ENCODE measurements at regions not wholly inside any gene's neighbourhood (a gene's known extent, or its start where the extent isn't known, plus 50 kb on each side); places are given as distances from the start of the nearest gene placed in this dataset.

- DNase-seq (ENCODE audit: low read depth, low spot score) = no peak
- in situ Hi-C loops (cut with HindIII; ENCODE audit: low pct_unique_long_range_greater_than_20kb, low sequenced_read_pairs) = no loop called here
Observed at GRCh38 chr11:70717936-70718595, 319.7 kb downstream of the CTTN start.

- in situ Hi-C loops (cut with HindIII; ENCODE audit: low pct_unique_long_range_greater_than_20kb, low sequenced_read_pairs) = no loop called here
Observed at GRCh38 chr11:70719516-70719915, 321.2 kb downstream of the CTTN start.

GRCh38 chr11:70720281-70720680 is 322.0 kb downstream of the CTTN start:
- in situ Hi-C loops (cut with HindIII; ENCODE audit: low pct_unique_long_range_greater_than_20kb, low sequenced_read_pairs) = no loop called here
- DNase-seq (ENCODE audit: low read depth, low spot score) = no peak

More at GRCh38 chr11:70719516-70719915, 321.2 kb downstream of the CTTN start:
- no peak for DNase-seq (ENCODE audit: low read depth, low spot score)

- in situ Hi-C loops (cut with HindIII; ENCODE audit: low pct_unique_long_range_greater_than_20kb, low sequenced_read_pairs) = no loop called here
- DNase-seq (ENCODE audit: low read depth, low spot score) = no peak
Observed at GRCh38 chr11:70721006-70721405, 322.7 kb downstream of the CTTN start.

GRCh38 chr11:70725278-70725677 is 326.9 kb downstream of the CTTN start:
- in situ Hi-C loops (cut with HindIII; ENCODE audit: low pct_unique_long_range_greater_than_20kb, low sequenced_read_pairs) = loop anchor here (25.0 kb wide), 1 partner anchor 687 kb away; no protein-coding TSS in a partner anchor
- no peak for DNase-seq (ENCODE audit: low read depth, low spot score)

GRCh38 chr11:70725739-70726138 is 327.4 kb downstream of the CTTN start:
- DNase-seq (ENCODE audit: low read depth, low spot score) = no peak
- in situ Hi-C loops (cut with HindIII; ENCODE audit: low pct_unique_long_range_greater_than_20kb, low sequenced_read_pairs) = loop anchor here (25.0 kb wide), 1 partner anchor 687 kb away; no protein-coding TSS in a partner anchor

GRCh38 chr11:70727021-70727420 is 328.7 kb downstream of the CTTN start:
- DNase-seq (ENCODE audit: low read depth, low spot score) = no peak
- in situ Hi-C loops (cut with HindIII; ENCODE audit: low pct_unique_long_range_greater_than_20kb, low sequenced_read_pairs) = loop anchor here (25.0 kb wide), 1 partner anchor 685 kb away; no protein-coding TSS in a partner anchor

- in situ Hi-C loops (cut with HindIII; ENCODE audit: low pct_unique_long_range_greater_than_20kb, low sequenced_read_pairs) = loop anchor here (25.0 kb wide), 1 partner anchor 684 kb away; no protein-coding TSS in a partner anchor
- DNase-seq (ENCODE audit: low read depth, low spot score) = no peak
Observed at GRCh38 chr11:70727899-70728620, 329.7 kb downstream of the CTTN start.

GRCh38 chr11:70729949-70730348 is 331.6 kb downstream of the CTTN start:
- in situ Hi-C loops (cut with HindIII; ENCODE audit: low pct_unique_long_range_greater_than_20kb, low sequenced_read_pairs) = loop anchor here (25.0 kb wide), 1 partner anchor 682 kb away; no protein-coding TSS in a partner anchor
- DNase-seq (ENCODE audit: low read depth, low spot score) = no peak

GRCh38 chr11:70730411-70730810 is 332.1 kb downstream of the CTTN start:
- no peak for DNase-seq (ENCODE audit: low read depth, low spot score)
- in situ Hi-C loops (cut with HindIII; ENCODE audit: low pct_unique_long_range_greater_than_20kb, low sequenced_read_pairs) = loop anchor here (25.0 kb wide), 1 partner anchor 682 kb away; no protein-coding TSS in a partner anchor

- in situ Hi-C loops (cut with HindIII; ENCODE audit: low pct_unique_long_range_greater_than_20kb, low sequenced_read_pairs) = loop anchor here (25.0 kb wide), 1 partner anchor 681 kb away; no protein-coding TSS in a partner anchor
- DNase-seq (ENCODE audit: low read depth, low spot score) = no peak
Observed at GRCh38 chr11:70731271-70732022, 333.1 kb downstream of the CTTN start.

- in situ Hi-C loops (cut with HindIII; ENCODE audit: low pct_unique_long_range_greater_than_20kb, low sequenced_read_pairs) = loop anchor here (25.0 kb wide), 1 partner anchor 680 kb away; no protein-coding TSS in a partner anchor
- no peak for DNase-seq (ENCODE audit: low read depth, low spot score)
Observed at GRCh38 chr11:70732023-70732880, 333.9 kb downstream of the CTTN start.

GRCh38 chr11:70732881-70733196 is 334.5 kb downstream of the CTTN start:
- DNase-seq (ENCODE audit: low read depth, low spot score) = no peak
- in situ Hi-C loops (cut with HindIII; ENCODE audit: low pct_unique_long_range_greater_than_20kb, low sequenced_read_pairs) = loop anchor here (25.0 kb wide), 1 partner anchor 679 kb away; no protein-coding TSS in a partner anchor

- DNase-seq (ENCODE audit: low read depth, low spot score) = no peak
- in situ Hi-C loops (cut with HindIII; ENCODE audit: low pct_unique_long_range_greater_than_20kb, low sequenced_read_pairs) = loop anchor here (25.0 kb wide), 1 partner anchor 679 kb away; no protein-coding TSS in a partner anchor
Observed at GRCh38 chr11:70733327-70734325, 335.3 kb downstream of the CTTN start.

GRCh38 chr11:70734379-70734778 is 336.1 kb downstream of the CTTN start:
- in situ Hi-C loops (cut with HindIII; ENCODE audit: low pct_unique_long_range_greater_than_20kb, low sequenced_read_pairs) = loop anchor here (25.0 kb wide), 1 partner anchor 678 kb away; no protein-coding TSS in a partner anchor
- DNase-seq (ENCODE audit: low read depth, low spot score) = no peak

- no peak for DNase-seq (ENCODE audit: low read depth, low spot score)
- in situ Hi-C loops (cut with HindIII; ENCODE audit: low pct_unique_long_range_greater_than_20kb, low sequenced_read_pairs) = loop anchor here (25.0 kb wide), 1 partner anchor 677 kb away; no protein-coding TSS in a partner anchor
Observed at GRCh38 chr11:70734911-70735310, 336.6 kb downstream of the CTTN start.

Measured in SK-MEL-5 (cell line).